Amniotic epithelial cell (primary cell): ENCODE measurements at regions not wholly inside any gene's neighbourhood (a gene's known extent, or its start where the extent isn't known, plus 50 kb on each side); places are given as distances from the start of the nearest gene placed in this dataset.
A peak's percentile ranks its signal among the peaks of the same experiment; 100 is the strongest.
"Not testable (repeated sequence)": the region's sequence is repeated elsewhere in the genome, so short reads cannot be mapped to it uniquely, and the experiment has no call there.

Experiments used
- DNase-seq: peaks from one replicate; pipeline ENCODE4 v3.0.0-alpha.2; 2010; ENCODE audit warnings: low read depth

DNA sequence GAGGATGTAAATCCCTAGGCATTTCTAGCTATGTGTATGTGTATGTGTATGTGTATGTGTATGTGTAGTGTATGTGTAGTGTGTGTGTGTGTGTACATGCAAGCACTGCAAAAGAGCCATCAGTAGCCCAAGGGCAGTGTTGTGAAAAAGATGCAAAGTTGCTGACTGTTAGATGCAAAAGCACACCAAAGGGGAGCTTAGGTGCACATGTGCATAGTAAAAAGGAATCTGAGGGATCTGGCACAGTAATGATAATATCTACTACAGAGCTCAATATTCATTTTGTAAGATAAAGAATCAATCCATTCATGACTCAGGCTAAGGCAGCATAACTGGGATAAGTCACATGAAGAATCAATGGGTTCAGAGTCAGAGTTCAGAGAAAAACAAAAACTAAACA is 80.2 kb downstream of the TMEM47 start:
- no peak for DNase-seq

DNA sequence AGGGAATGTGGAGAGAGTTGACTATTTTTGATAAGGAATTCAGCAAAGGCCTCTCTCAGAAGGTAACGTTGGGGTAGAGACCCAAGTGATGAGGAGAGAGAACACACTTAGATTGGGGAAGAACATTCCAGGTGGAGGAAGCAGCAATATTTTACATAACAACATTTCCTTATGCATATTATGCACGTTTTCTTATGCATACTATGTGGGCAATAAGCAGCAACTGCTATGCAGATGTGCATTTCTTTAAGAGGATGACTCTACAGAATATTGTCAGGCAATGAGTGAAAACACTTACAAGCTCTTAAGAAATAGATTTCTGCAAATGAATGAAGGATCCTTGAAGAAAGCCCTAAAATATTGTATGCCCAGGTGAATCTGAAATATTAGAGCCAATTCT is 91.1 kb downstream of the TMEM47 start:
- DNase-seq = no peak

DNA sequence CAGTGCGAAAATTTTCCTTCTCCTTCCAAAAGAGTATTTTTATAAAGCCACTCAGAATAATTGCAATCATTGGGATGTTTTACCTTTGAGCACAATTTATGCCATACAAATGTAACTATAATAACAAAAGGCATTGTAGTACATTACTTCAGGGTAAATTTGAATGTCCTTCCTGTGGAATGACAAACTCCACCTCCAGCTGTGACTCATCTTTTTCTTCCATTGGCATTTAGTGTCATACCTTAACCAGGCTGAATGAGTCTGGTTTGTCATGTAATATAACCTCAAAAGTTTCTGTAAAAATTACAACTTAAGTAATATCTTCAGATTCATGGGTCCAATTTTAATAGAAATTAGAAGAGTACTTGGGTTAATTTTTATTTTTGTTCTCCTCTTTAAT is 93.3 kb downstream of the TMEM47 start:
- no peak for DNase-seq

GRCh38 chrX:34563061-34563460 is 94.0 kb downstream of the TMEM47 start:
- DNase-seq = no peak

GRCh38 chrX:34562006-34562405 is 95.1 kb downstream of the TMEM47 start:
- no peak for DNase-seq

DNA sequence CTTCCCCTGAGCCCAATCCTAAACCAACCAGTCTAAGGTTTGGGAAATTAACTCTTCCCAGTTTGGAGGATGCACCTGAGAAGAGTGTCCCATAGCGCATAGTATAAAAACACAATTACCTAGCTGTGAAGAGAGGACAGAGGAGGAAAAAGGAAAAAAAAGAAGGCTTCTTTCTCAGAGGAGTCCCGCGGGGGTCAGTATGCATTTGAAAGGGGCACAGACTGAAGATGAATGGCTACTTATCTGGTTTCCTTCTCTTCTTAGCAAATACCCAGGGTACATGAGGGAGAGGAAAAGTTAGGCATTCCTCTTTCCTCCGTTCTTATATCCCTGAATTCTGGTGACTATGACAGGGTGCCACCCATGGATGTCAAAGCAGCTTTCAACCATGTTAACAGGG is 96.9 kb downstream of the TMEM47 start:
- no peak for DNase-seq

- peak; percentile 0 for DNase-seq
Observed at GRCh38 chrX:34559325-34559724, 97.8 kb downstream of the TMEM47 start.

DNA sequence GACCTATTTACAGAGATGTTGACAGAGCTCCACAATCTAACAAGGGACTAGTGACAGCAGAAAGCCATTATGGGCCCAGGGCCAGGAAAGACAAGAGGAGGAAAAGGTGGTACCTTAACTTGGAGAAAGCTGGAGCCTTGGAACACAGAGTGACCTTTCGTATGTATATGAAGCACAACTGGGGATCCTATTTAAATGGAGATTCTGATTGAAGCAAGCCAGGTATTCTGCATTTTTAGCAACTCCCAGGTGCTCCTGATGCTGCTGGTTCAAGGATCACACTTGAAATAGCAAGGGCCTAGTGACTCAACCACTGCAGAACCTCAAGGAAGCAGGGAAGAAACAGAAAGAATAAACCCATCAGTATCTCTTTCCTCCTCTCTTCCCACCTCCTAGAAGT is 99.4 kb downstream of the TMEM47 start:
- DNase-seq = no peak

DNA sequence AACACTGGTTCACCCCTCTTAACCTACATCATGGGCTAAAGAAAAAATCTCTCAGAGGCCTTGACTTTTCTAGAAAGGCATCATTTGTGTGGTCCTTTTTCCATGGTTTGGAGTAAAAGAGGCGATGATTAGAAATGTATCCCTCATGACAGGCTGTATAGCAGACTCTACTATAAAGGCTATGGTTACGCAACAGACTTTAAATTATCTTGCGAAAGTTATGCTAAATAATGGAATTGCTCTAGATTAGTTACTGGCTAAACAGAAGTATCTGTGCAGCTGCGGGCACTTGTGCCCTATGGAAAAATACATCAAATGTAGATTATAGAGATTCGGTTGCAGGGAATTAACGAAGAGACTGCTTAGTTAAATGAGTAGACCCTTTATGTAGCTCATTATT is 101.6 kb downstream of the TMEM47 start:
- DNase-seq = no peak

- DNase-seq = peak; percentile 2
Observed at GRCh38 chrX:34546366-34546765, 110.7 kb downstream of the TMEM47 start.

- no peak for DNase-seq
Observed at GRCh38 chrX:34528081-34528480, 129.0 kb downstream of the TMEM47 start.

DNA sequence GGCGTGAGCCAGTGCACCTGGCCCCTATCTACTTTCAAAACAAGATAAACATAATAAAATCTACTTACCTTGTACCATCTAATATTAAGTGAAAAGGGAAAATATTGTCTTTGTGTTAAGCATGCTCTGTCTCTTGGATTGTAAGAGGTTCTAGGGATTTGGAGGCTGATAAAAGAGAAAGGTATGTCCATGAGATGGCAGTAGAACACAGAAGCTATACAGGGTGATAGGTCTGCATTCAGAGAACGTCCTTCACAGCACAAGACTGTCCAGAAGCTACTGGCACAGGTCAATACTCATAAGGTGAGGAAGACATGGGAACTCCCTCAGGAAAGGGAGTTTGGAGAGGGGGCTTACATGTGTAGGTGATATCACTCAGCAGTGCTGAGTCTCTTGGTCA is 135.5 kb downstream of the TMEM47 start:
- no peak for DNase-seq

- no peak for DNase-seq
Observed at GRCh38 chrX:34509394-34509793, 147.7 kb downstream of the TMEM47 start.

- DNase-seq = no peak
Observed at GRCh38 chrX:34503119-34503518, 154.0 kb downstream of the TMEM47 start.

- DNase-seq = no peak
Observed at GRCh38 chrX:34493086-34493485, 164.0 kb downstream of the TMEM47 start.

GRCh38 chrX:34491126-34491525 is 166.0 kb downstream of the TMEM47 start:
- no peak for DNase-seq

DNA sequence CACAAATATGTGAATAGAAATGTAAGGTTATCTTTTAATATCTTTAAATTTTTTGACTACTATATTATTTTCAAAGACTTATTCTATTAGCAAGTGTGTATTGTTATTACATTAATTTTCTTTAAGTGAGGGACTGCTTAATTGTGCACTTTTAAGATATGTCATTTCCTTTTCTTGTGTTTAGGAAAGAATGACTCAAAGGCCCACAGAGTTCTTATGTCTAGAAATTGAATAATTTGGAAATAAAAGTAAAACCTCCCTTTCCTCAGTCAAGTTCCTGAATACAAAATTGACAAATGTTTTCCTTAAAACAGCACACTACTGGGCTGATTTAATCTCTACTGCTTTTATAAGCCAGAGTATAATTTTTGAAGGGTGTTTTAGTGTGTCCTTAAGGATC is 169.7 kb downstream of the TMEM47 start:
- DNase-seq = no peak

DNA sequence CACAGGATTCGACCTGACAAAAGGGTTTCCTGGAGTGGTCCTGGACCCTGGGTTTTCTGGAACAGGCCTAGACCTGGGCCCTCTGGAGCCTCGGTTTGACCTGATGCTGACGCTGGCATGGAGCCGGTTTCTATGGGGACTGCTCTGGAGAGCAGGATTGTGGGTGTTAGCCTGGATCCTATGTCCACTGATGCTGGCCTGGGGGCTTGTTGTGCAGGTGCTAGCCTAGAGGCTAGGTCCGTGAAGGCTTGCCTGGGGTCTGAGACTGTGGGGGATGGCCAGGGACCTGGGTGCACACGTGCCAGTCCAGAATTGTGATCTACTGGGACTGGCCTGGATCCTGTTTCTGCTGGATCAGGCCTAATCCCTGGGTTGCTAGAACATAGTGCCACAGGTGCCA is 173.1 kb downstream of the TMEM47 start:
- DNase-seq = no peak

DNA sequence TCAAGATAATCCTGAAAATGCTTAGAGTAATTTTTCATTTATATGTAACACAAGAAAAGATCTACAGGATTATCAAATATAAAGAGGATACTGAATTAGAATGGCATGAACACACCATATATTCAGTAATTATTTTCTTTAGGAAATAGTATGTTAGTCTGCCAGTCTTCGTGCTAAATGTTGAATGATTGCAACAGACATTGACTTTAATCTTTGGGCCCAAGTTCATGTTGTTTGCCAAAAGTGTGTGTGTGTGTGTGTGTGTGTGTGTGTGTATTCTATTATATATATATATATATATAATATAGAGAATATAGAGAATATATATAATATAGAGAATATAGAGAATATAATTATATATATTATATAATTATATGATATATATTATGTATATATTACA is 186.6 kb downstream of the TMEM47 start:
- DNase-seq = no peak

DNA sequence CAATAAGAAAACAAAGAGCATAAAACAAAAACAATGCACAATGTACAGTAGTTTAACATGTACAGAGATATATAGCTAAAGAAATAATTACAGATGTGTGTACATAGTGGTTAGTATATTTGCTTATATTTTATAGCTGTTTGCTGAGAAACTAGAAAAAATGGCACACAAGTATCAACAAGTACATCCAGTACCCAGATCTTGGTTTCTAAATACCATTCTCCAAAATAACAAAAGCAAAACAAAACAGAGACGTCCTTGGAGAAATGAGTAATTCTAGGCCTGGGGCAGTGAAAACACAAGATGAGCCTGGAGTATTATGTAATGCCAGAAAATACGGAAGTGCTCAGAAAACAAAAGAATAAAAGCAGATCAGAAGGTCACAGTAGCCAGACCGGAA is 189.6 kb downstream of the TMEM47 start:
- no peak for DNase-seq

- not testable (repeated sequence) for DNase-seq
Observed at GRCh38 chrX:34463220-34463619, 193.9 kb downstream of the TMEM47 start.

GRCh38 chrX:34457850-34458249 is 199.2 kb downstream of the TMEM47 start:
- DNase-seq = not testable (repeated sequence)

- no peak for DNase-seq
Observed at GRCh38 chrX:34437586-34437985, 219.5 kb downstream of the TMEM47 start.

DNA sequence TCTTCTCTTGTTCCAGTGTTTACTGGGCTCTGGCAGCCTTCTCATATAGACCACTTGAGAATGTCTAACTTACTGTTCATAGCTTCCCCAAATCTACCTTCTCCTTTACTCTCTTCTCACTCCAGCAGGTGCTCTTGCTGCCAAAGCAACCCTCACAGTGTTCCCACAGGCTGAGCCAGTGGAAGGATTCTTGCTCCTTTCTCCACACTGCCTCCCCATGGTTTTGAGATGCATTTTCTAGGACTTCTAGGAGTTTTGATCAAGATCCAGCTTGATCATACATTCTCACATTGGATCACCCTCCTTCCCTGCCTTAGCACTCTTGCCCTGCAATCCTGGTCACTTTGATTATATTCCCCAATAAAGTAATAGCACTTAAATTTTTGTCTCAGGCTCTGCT is 230.8 kb downstream of the TMEM47 start:
- DNase-seq = no peak

- no peak for DNase-seq
Observed at GRCh38 chrX:34406580-34406979, 250.5 kb downstream of the TMEM47 start.
